ENCODE measurements at regions not wholly inside any gene's neighbourhood (a gene's known extent, or its start where the extent isn't known, plus 50 kb on each side); places are given as distances from the start of the nearest gene placed in this dataset.

DNA sequence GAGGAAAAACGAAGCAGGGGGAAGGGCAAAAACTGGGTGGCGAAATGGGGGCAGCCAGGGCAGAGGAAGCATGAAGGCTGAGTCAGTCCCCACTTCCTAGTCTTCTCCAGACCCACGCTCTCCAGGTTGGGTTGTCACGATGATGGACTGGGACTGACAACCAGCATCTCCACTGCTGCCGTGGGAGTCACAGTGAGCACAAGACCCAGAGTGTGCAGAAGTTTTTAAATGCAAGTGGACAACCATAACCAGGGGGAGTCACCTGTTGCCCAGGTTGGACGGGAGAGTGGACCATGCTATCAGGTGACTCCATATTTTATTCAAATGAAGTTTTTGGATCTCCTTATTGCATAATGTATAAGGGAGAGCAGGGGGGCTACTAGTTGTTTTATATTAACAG, 511.4 kb upstream of the ZFP42 start:
- TF ChIP-seq, protein P1, sequence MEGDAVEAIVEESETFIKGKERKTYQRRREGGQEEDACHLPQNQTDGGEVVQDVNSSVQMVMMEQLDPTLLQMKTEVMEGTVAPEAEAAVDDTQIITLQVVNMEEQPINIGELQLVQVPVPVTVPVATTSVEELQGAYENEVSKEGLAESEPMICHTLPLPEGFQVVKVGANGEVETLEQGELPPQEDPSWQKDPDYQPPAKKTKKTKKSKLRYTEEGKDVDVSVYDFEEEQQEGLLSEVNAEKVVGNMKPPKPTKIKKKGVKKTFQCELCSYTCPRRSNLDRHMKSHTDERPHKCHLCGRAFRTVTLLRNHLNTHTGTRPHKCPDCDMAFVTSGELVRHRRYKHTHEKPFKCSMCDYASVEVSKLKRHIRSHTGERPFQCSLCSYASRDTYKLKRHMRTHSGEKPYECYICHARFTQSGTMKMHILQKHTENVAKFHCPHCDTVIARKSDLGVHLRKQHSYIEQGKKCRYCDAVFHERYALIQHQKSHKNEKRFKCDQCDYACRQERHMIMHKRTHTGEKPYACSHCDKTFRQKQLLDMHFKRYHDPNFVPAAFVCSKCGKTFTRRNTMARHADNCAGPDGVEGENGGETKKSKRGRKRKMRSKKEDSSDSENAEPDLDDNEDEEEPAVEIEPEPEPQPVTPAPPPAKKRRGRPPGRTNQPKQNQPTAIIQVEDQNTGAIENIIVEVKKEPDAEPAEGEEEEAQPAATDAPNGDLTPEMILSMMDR (IDR thresholded peaks at IDR 0.05): no peak
- TF ChIP-seq POLR2A (IDR thresholded peaks at IDR 0.05): no peak
